ENCODE measurements at regions not wholly inside any gene's neighbourhood (a gene's known extent, or its start where the extent isn't known, plus 50 kb on each side); places are given as distances from the start of the nearest gene placed in this dataset.

GRCh38 chr21:25199944-25200343 lies 407.3 kb downstream of the MRPL39 start:
- H3K4me1 ChIP-seq (ENCODE audit: control insufficient read depth, insufficient read depth, low read length): no peaks in the 10 kb centered on the region
- H3K36me3 ChIP-seq (ENCODE audit: control insufficient read depth in 2 of 2, insufficient read depth in 1 of 2, low read length in 2 of 2): no peaks in the 10 kb centered on the region
- no peak overlapping the region for H3K27ac ChIP-seq (ENCODE audit: extremely low read depth, low read depth, low read length)
- H3K4me3 ChIP-seq (ENCODE audit: low read depth, low read length): no peak overlapping the region
- ChIA-PET CTCF (no interaction called here), POLR2A (no interaction called here)
- H3K9me3 ChIP-seq (ENCODE audit: control insufficient read depth, insufficient read depth, low read depth, low read length): no peaks in the 10 kb centered on the region
- TF ChIP-seq ZNF140 (tag by site-specific recombination; IDR thresholded peaks at IDR 0.05): no peak
- no peak for TF ChIP-seq ZNF518A (tag by site-specific recombination; conservative IDR thresholded peaks at IDR 0.05; ENCODE audit: low read depth)
- TF ChIP-seq ZNF670 (tag by site-specific recombination; IDR thresholded peaks at IDR 0.05; ENCODE audit: low read depth): no peak
- TF ChIP-seq ZNF548 (tag by site-specific recombination; IDR thresholded peaks at IDR 0.05): no peak
- no peak for TF ChIP-seq ZNF777 (tag by site-specific recombination; IDR thresholded peaks at IDR 0.05; ENCODE audit: borderline replicate concordance)
- TF ChIP-seq ZNF830 (tag by site-specific recombination; IDR thresholded peaks at IDR 0.05; ENCODE audit: low read depth): no peak
- TF ChIP-seq ZNF354C (tag by site-specific recombination; IDR thresholded peaks at IDR 0.05; ENCODE audit: borderline replicate concordance, low read depth): no peak
- TF ChIP-seq ZSCAN5A (tag by site-specific recombination; IDR thresholded peaks at IDR 0.05): no peak
- no peak for TF ChIP-seq ZNF16 (tag by site-specific recombination; IDR thresholded peaks at IDR 0.05; ENCODE audit: low read depth)
- no peak for TF ChIP-seq AEBP2 (tag by site-specific recombination; IDR thresholded peaks at IDR 0.05; ENCODE audit: borderline replicate concordance)
- TF ChIP-seq MEIS1 (CRISPR knock-in tag; IDR thresholded peaks at IDR 0.05; ENCODE audit: borderline replicate concordance): no peak
- TF ChIP-seq KLF8 (tag by site-specific recombination; IDR thresholded peaks at IDR 0.05): no peak
- TF ChIP-seq ZNF473 (tag by site-specific recombination; IDR thresholded peaks at IDR 0.05): no peak
- no peak for TF ChIP-seq SETDB1 (IDR thresholded peaks at IDR 0.05; ENCODE audit: insufficient read length, low read length)

- H3K4me1 ChIP-seq (ENCODE audit: control insufficient read depth, insufficient read depth, low read length): no peaks in the 10 kb centered on the region
- no peak overlapping the region for H3K4me3 ChIP-seq (ENCODE audit: low read depth, low read length)
- no peaks in the 10 kb centered on the region for H3K9me3 ChIP-seq (ENCODE audit: control insufficient read depth, insufficient read depth, low read depth, low read length)
- POLR2A ChIA-PET: no interaction called here
- no peak overlapping the region for H3K27ac ChIP-seq (ENCODE audit: extremely low read depth, low read depth, low read length)
- no peaks in the 10 kb centered on the region for H3K36me3 ChIP-seq (ENCODE audit: control insufficient read depth in 2 of 2, insufficient read depth in 1 of 2, low read length in 2 of 2)
- CTCF ChIA-PET: no interaction called here
- TF ChIP-seq ZNF704 (tag by site-specific recombination; IDR thresholded peaks at IDR 0.05) (no peak), ZNF521 (tag by site-specific recombination; IDR thresholded peaks at IDR 0.05) (no peak), ZNF571 (tag by site-specific recombination; IDR thresholded peaks at IDR 0.05) (no peak), ZNF843 (tag by site-specific recombination; IDR thresholded peaks at IDR 0.05) (no peak), ZSCAN16 (tag by site-specific recombination; IDR thresholded peaks at IDR 0.05) (no peak), SCRT1 (tag by site-specific recombination; IDR thresholded peaks at IDR 0.05; ENCODE audit: borderline replicate concordance) (no peak), SALL2 (tag by site-specific recombination; IDR thresholded peaks at IDR 0.05; ENCODE audit: borderline replicate concordance) (no peak)
Observed at GRCh38 chr21:25191141-25191540, 416.1 kb downstream of the MRPL39 start.

Data from HEK293 (cell line).